ENCODE measurements at regions not wholly inside any gene's neighbourhood (a gene's known extent, or its start where the extent isn't known, plus 50 kb on each side); places are given as distances from the start of the nearest gene placed in this dataset.

DNA sequence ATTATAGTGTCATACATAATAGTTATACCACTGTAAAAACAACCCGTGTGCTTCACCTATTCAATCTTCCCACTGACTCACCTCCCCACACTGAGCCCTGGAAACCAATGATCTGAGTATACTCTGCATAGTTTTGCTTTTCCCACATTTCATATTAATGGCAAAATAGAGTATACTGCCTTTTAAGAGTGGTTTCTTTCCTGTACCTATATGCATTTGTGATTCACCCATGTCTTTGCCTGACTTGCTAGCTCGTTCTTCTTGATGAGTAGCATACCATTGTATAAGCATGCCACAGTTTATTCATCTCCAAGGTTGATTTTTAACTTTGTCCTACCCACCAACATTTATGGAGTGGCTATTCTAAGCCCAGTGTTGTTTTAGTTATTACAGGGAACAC lies 686.4 kb downstream of the PLCL1 start:
- H2BK5ac ChIP-seq (ENCODE audit: low read length) = no peak overlapping the region
- no peak overlapping the region for H3K18ac ChIP-seq (ENCODE audit: low read length)
- H3K9me3 ChIP-seq (replicated peaks in 1 of 2; ENCODE audit: control insufficient read depth in 2 of 2, insufficient read depth in 1 of 2, low read depth in 1 of 2, low read length in 2 of 2) = no peaks in the 10 kb centered on the region
- H3K4ac ChIP-seq (ENCODE audit: low read length) = no peak overlapping the region
- H2BK15ac ChIP-seq (ENCODE audit: low read length) = no peak overlapping the region
- no peak for DNase-seq (ENCODE audit: low spot score)
- no peaks in the 10 kb centered on the region for H3K4me1 ChIP-seq (ENCODE audit: control insufficient read depth in 2 of 2, insufficient read depth in 1 of 2, low read depth in 1 of 2, low read length in 2 of 2)
- H2BK12ac ChIP-seq (ENCODE audit: low read length) = no peak overlapping the region
- no peak overlapping the region for H4K8ac ChIP-seq (ENCODE audit: low read depth, low read length)
- H3K9ac ChIP-seq (ENCODE audit: low read depth, low read length, poor library complexity) = no peak overlapping the region
- H2AFZ ChIP-seq (ENCODE audit: low read length) = no peak overlapping the region
- no peak overlapping the region for H2BK120ac ChIP-seq (ENCODE audit: low read depth, low read length)
- H3K4me2 ChIP-seq (ENCODE audit: insufficient read depth, low read length, poor library complexity, severe bottlenecking) = no peak overlapping the region
- H3K23ac ChIP-seq (ENCODE audit: low read depth, low read length, poor library complexity) = no peak overlapping the region
- no peak overlapping the region for H3K4me3 ChIP-seq (ENCODE audit: low read length in 2 of 2)
- no CpG with 5 or more reads among the region's 2 CpGs for WGBS, 2 donors (ENCODE audit: extremely low coverage in 2 of 2, insufficient read length in 2 of 2, insufficient replicate concordance in 1 of 2)
- no peaks in the 10 kb centered on the region for H3K36me3 ChIP-seq (replicated peaks in 1 of 2; ENCODE audit: control insufficient read depth in 2 of 2, insufficient read depth in 2 of 2, low read length in 2 of 2)
- H3K27me3 ChIP-seq (ENCODE audit: control insufficient read depth in 3 of 3, insufficient read depth in 3 of 3, low read depth in 1 of 3, low read length in 3 of 3) = no peaks in the 10 kb centered on the region
- H3K79me1 ChIP-seq (ENCODE audit: low read depth, low read length) = no peaks in the 10 kb centered on the region
- no peak overlapping the region for H3K14ac ChIP-seq (ENCODE audit: low read length)
- H4K91ac ChIP-seq (ENCODE audit: low read depth, low read length, poor library complexity) = no peak overlapping the region
- H3K27ac ChIP-seq (replicated peaks; ENCODE audit: low read length) = no peak overlapping the region
- no peak overlapping the region for H2AK5ac ChIP-seq (ENCODE audit: low read depth, low read length)

DNA sequence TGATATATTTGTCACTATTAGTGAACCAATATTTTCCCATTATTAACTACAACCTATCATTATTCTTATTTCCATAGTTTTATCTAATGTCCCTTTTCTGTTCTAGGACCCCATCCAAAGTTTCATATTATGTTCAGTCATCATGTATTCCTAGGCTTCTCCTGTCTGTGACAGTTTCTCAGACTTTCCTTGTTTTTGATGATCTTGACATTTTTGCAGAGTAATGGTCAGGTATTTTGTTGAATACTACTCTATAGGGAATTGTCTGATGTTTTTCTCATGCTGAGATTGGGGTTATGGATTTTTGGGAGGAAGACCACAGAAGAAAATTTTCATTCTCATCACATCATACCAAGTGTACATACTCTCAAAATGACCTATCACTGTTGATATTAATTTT lies 684.6 kb downstream of the PLCL1 start:
- Histone ChIP-seq H3K9ac (ENCODE audit: low read depth, low read length, poor library complexity) (no peak overlapping the region), H2AFZ (ENCODE audit: low read length) (no peak overlapping the region), H3K27ac (replicated peaks; ENCODE audit: low read length) (no peak overlapping the region), H3K18ac (ENCODE audit: low read length) (no peak overlapping the region), H2BK120ac (ENCODE audit: low read depth, low read length) (no peak overlapping the region), H3K4me3 (ENCODE audit: low read length in 2 of 2) (no peak overlapping the region), H4K91ac (ENCODE audit: low read depth, low read length, poor library complexity) (no peak overlapping the region), H3K4ac (ENCODE audit: low read length) (no peak overlapping the region), H4K8ac (ENCODE audit: low read depth, low read length) (no peak overlapping the region), H3K4me1 (ENCODE audit: control insufficient read depth in 2 of 2, insufficient read depth in 1 of 2, low read depth in 1 of 2, low read length in 2 of 2) (no peaks in the 10 kb centered on the region), H3K23ac (ENCODE audit: low read depth, low read length, poor library complexity) (no peak overlapping the region), H2BK15ac (ENCODE audit: low read length) (no peak overlapping the region), H3K4me2 (ENCODE audit: insufficient read depth, low read length, poor library complexity, severe bottlenecking) (no peak overlapping the region), H3K36me3 (replicated peaks in 1 of 2; ENCODE audit: control insufficient read depth in 2 of 2, insufficient read depth in 2 of 2, low read length in 2 of 2) (no peaks in the 10 kb centered on the region), H3K79me1 (ENCODE audit: low read depth, low read length) (no peaks in the 10 kb centered on the region), H3K27me3 (ENCODE audit: control insufficient read depth in 3 of 3, insufficient read depth in 3 of 3, low read depth in 1 of 3, low read length in 3 of 3) (no peaks in the 10 kb centered on the region), H2BK12ac (ENCODE audit: low read length) (no peak overlapping the region), H2BK5ac (ENCODE audit: low read length) (no peak overlapping the region), H3K14ac (ENCODE audit: low read length) (no peak overlapping the region), H3K9me3 (replicated peaks in 1 of 2; ENCODE audit: control insufficient read depth in 2 of 2, insufficient read depth in 1 of 2, low read depth in 1 of 2, low read length in 2 of 2) (no peaks in the 10 kb centered on the region), H2AK5ac (ENCODE audit: low read depth, low read length) (no peak overlapping the region)
- DNase-seq (ENCODE audit: low spot score) = no peak

DNA sequence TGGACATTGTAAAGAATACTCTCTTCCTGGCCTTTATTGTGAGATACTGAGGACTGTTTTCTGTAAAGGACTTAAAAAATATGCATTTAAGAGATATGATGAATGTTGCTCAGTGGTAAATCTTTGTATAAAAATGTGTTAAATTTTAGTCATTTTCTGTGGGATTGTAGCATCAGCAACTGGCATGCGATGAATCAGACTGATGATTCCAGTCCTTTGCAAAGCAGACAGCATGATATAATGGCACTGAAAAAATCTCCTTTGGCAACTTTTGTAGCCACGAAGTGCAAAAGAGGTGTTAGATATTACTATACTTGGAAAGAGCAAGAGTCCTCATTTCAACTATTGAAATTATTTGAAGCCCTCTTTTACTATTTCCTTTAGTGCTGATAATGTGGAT lies 678.7 kb downstream of the PLCL1 start:
- H3K27me3 ChIP-seq (ENCODE audit: control insufficient read depth in 3 of 3, insufficient read depth in 3 of 3, low read depth in 1 of 3, low read length in 3 of 3) = no peaks in the 10 kb centered on the region
- H3K36me3 ChIP-seq (replicated peaks in 1 of 2; ENCODE audit: control insufficient read depth in 2 of 2, insufficient read depth in 2 of 2, low read length in 2 of 2) = no peaks in the 10 kb centered on the region
- no peak overlapping the region for H4K91ac ChIP-seq (ENCODE audit: low read depth, low read length, poor library complexity)
- H4K8ac ChIP-seq (ENCODE audit: low read depth, low read length) = no peak overlapping the region
- no peak overlapping the region for H3K9ac ChIP-seq (ENCODE audit: low read depth, low read length, poor library complexity)
- WGBS, 2 donors (ENCODE audit: extremely low coverage in 2 of 2, insufficient read length in 2 of 2, insufficient replicate concordance in 1 of 2) = no CpG with 5 or more reads among the region's 2 CpGs
- no peak overlapping the region for H3K27ac ChIP-seq (replicated peaks; ENCODE audit: low read length)
- H2AFZ ChIP-seq (ENCODE audit: low read length) = no peak overlapping the region
- no peaks in the 10 kb centered on the region for H3K79me1 ChIP-seq (ENCODE audit: low read depth, low read length)
- no peak overlapping the region for H2BK120ac ChIP-seq (ENCODE audit: low read depth, low read length)
- no peak for DNase-seq (ENCODE audit: low spot score)
- no peak overlapping the region for H3K4me2 ChIP-seq (ENCODE audit: insufficient read depth, low read length, poor library complexity, severe bottlenecking)
- no peak overlapping the region for H2BK5ac ChIP-seq (ENCODE audit: low read length)
- H3K4ac ChIP-seq (ENCODE audit: low read length) = no peak overlapping the region
- H3K4me1 ChIP-seq (ENCODE audit: control insufficient read depth in 2 of 2, insufficient read depth in 1 of 2, low read depth in 1 of 2, low read length in 2 of 2) = no peaks in the 10 kb centered on the region
- H3K18ac ChIP-seq (ENCODE audit: low read length) = no peak overlapping the region
- no peak overlapping the region for H2BK15ac ChIP-seq (ENCODE audit: low read length)
- no peak overlapping the region for H2AK5ac ChIP-seq (ENCODE audit: low read depth, low read length)
- H3K23ac ChIP-seq (ENCODE audit: low read depth, low read length, poor library complexity) = no peak overlapping the region
- no peaks in the 10 kb centered on the region for H3K9me3 ChIP-seq (replicated peaks in 1 of 2; ENCODE audit: control insufficient read depth in 2 of 2, insufficient read depth in 1 of 2, low read depth in 1 of 2, low read length in 2 of 2)
- H3K4me3 ChIP-seq (ENCODE audit: low read length in 2 of 2) = no peak overlapping the region
- H3K14ac ChIP-seq (ENCODE audit: low read length) = no peak overlapping the region
- no peak overlapping the region for H2BK12ac ChIP-seq (ENCODE audit: low read length)

DNA sequence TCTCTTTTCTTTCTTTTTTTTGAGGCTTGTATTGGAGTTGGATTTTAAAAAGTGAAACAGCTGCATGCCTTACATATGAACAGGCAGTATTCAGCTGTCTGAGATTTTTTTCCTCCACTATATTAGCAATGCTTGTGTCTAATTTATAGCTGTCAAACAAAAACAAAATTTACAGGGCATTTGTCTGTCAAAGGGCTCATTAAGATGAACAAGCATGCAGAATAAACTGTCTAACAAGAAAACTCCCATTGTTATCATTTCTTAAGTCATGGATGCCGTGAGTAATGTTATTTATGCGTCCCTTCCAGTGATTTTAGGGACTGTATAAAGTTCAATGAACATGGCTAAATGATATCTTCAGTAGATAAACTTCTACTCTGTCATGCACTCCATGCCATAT lies 674.7 kb downstream of the PLCL1 start:
- Histone ChIP-seq H3K14ac (ENCODE audit: low read length) (no peak overlapping the region), H2BK12ac (ENCODE audit: low read length) (no peak overlapping the region), H3K27ac (replicated peaks; ENCODE audit: low read length) (no peak overlapping the region), H2AK5ac (ENCODE audit: low read depth, low read length) (no peak overlapping the region), H3K4ac (ENCODE audit: low read length) (no peak overlapping the region), H3K18ac (ENCODE audit: low read length) (no peak overlapping the region), H4K91ac (ENCODE audit: low read depth, low read length, poor library complexity) (no peak overlapping the region), H4K8ac (ENCODE audit: low read depth, low read length) (no peak overlapping the region), H3K4me1 (ENCODE audit: control insufficient read depth in 2 of 2, insufficient read depth in 1 of 2, low read depth in 1 of 2, low read length in 2 of 2) (no peaks in the 10 kb centered on the region), H3K79me1 (ENCODE audit: low read depth, low read length) (no peaks in the 10 kb centered on the region), H3K9ac (ENCODE audit: low read depth, low read length, poor library complexity) (no peak overlapping the region), H3K4me2 (ENCODE audit: insufficient read depth, low read length, poor library complexity, severe bottlenecking) (no peak overlapping the region), H2BK120ac (ENCODE audit: low read depth, low read length) (no peak overlapping the region), H2BK15ac (ENCODE audit: low read length) (no peak overlapping the region), H3K27me3 (ENCODE audit: control insufficient read depth in 3 of 3, insufficient read depth in 3 of 3, low read depth in 1 of 3, low read length in 3 of 3) (no peaks in the 10 kb centered on the region), H2AFZ (ENCODE audit: low read length) (no peak overlapping the region), H3K4me3 (ENCODE audit: low read length in 2 of 2) (no peak overlapping the region), H3K9me3 (replicated peaks in 1 of 2; ENCODE audit: control insufficient read depth in 2 of 2, insufficient read depth in 1 of 2, low read depth in 1 of 2, low read length in 2 of 2) (no peaks in the 10 kb centered on the region), H3K36me3 (replicated peaks in 1 of 2; ENCODE audit: control insufficient read depth in 2 of 2, insufficient read depth in 2 of 2, low read length in 2 of 2) (no peaks in the 10 kb centered on the region), H3K23ac (ENCODE audit: low read depth, low read length, poor library complexity) (no peak overlapping the region), H2BK5ac (ENCODE audit: low read length) (no peak overlapping the region)
- DNase-seq (ENCODE audit: low spot score) = no peak
- no CpG with 5 or more reads among the region's 2 CpGs for WGBS, 2 donors (ENCODE audit: extremely low coverage in 2 of 2, insufficient read length in 2 of 2, insufficient replicate concordance in 1 of 2)
